Panc1 (cell line): ENCODE measurements at regions not wholly inside any gene's neighbourhood (a gene's known extent, or its start where the extent isn't known, plus 50 kb on each side); places are given as distances from the start of the nearest gene placed in this dataset.

Source experiments
- ATAC-seq: fragments of 200-7000 bp; cut with Tn5 transposase; 2 replicates; pipeline ENCODE4 v1.9.1; 2020; ENCODE audit warnings: mild to moderate bottlenecking, moderate library complexity
- BruUV-seq: library from RNA; stranded (reverse); fragments of 400-500 nt; replicated peaks from 2 replicates; lab custom pipeline; 2021; lab: Mats Ljungman, UMichigan
- CTCF ChIA-PET: fragments of 300-600 bp; sonication (Branson Sonifier 250); formaldehyde crosslinking; loops from one replicate; lab custom pipeline; 2022; ENCODE audit warnings: antibody characterized with exemption; lab: Charles Lee
- POLR2A ChIA-PET: fragments of 300-600 bp; sonication (Branson Sonifier 250); formaldehyde crosslinking; loops from one replicate; lab custom pipeline; 2022; ENCODE audit warnings: antibody characterized with exemption; lab: Charles Lee
- DNase-seq: peaks from one replicate; pipeline ENCODE4 v3.0.0-alpha.2; 2010; ENCODE audit warnings: low read depth, low spot score
- H3K27ac ChIP-seq: 2 replicates; pipeline ENCODE4 v1.5.1; 2011; ENCODE audit warnings: mild to moderate bottlenecking, low read length, inconsistent platforms
- H3K27me3 ChIP-seq: fragments of 200-500 bp; sonication (Bioruptor generic); 2 replicates; pipeline ENCODE4 v1.6.0; 2014; ENCODE audit warnings: low read length, inconsistent platforms; ENCODE audit not compliant: control insufficient read depth, insufficient read depth
- H3K36me3 ChIP-seq: fragments of 200-500 bp; sonication (Bioruptor generic); 2 replicates; pipeline ENCODE4 v1.5.1; 2014; ENCODE audit warnings: inconsistent platforms, mild to moderate bottlenecking, low read length, moderate library complexity; ENCODE audit not compliant: control insufficient read depth, insufficient read depth
- H3K4me1 ChIP-seq: 2 replicates; pipeline ENCODE4 v1.5.1; 2011; ENCODE audit warnings: inconsistent platforms, mild to moderate bottlenecking, low read length, moderate library complexity; ENCODE audit not compliant: control insufficient read depth, insufficient read depth
- H3K4me3 ChIP-seq, 2 experiments: 2 replicates each; pipeline ENCODE4 v1.5.1; 2011 to 2012; ENCODE audit warnings: low read depth in 2 of 2, low read length in 2 of 2, mild to moderate bottlenecking in 2 of 2, inconsistent platforms in 1 of 2, moderate library complexity in 1 of 2
- H3K9me3 ChIP-seq: fragments of 200-500 bp; sonication (Bioruptor generic); 2 replicates; pipeline ENCODE4 v1.5.1; 2014; ENCODE audit warnings: low read depth, mild to moderate bottlenecking, inconsistent platforms, low read length, moderate library complexity; ENCODE audit not compliant: control insufficient read depth, insufficient read depth
- CTCF ChIP-seq: fragments of 450-650 bp; IDR thresholded peaks from 2 replicates; pipeline ENCODE4 v1.5.1; 2017; ENCODE audit warnings: mild to moderate bottlenecking
- POLR2AphosphoS5 ChIP-seq: IDR thresholded peaks from 2 replicates; pipeline ENCODE4 v1.6.1; 2012; ENCODE audit warnings: mild to moderate bottlenecking, low read depth, low read length, moderate library complexity
- REST ChIP-seq, 2 experiments: IDR thresholded peaks; 2 replicates each; pipeline ENCODE4 v1.6.1; 2011 to 2012; ENCODE audit warnings: low read depth in 2 of 2, control low read depth in 1 of 2, low read length in 1 of 2, mild to moderate bottlenecking in 1 of 2, moderate library complexity in 1 of 2; ENCODE audit not compliant: insufficient read depth in 1 of 2
- SIN3A ChIP-seq: IDR thresholded peaks from 2 replicates; pipeline ENCODE4 v1.6.1; 2012; ENCODE audit warnings: low read depth, mild to moderate bottlenecking, low read length, moderate library complexity, borderline replicate concordance; ENCODE audit not compliant: insufficient read depth
- TCF7L2 ChIP-seq: IDR thresholded peaks from 2 replicates; pipeline ENCODE4 v1.6.1; 2011; ENCODE audit warnings: mild to moderate bottlenecking, low read depth, low read length, inconsistent platforms
- in situ Hi-C: cut with HindIII; loops from 2 replicates; pipeline ENCODE4 v1.10.0; 2016; ENCODE audit warnings: low sequenced_read_pairs, low pct_unique_long_range_greater_than_20kb
- intact Hi-C: fragments of 100-400 bp; cut with micrococcal nuclease; formaldehyde crosslinking; loops from one replicate; pipeline ENCODE4 v1.10.0; 2022; ENCODE audit not compliant: unreplicated experiment

GRCh38 chr4:152009031-152009670, 248.3 kb upstream of the GATB start:
- ChIA-PET CTCF (no interaction called here), POLR2A (no interaction called here)
- Histone ChIP-seq H3K4me3 (no peak overlapping the region), H3K27ac (no peak overlapping the region), H3K9me3 (no peaks in the 10 kb centered on the region), H3K27me3 (no peaks in the 10 kb centered on the region), H3K36me3 (no peaks in the 10 kb centered on the region), H3K4me1 (no peaks in the 10 kb centered on the region)
- intact Hi-C loops, result no loop called here
- TF ChIP-seq REST (IDR thresholded peaks at IDR 0.05; ENCODE audit: insufficient read depth in 1 of 2, low read depth in 2 of 2, low read length in 1 of 2) (no peak), CTCF (no peak), SIN3A (no peak), POLR2AphosphoS5 (no peak), TCF7L2 (no peak)
- in situ Hi-C loops, result no loop called here
- DNase-seq (no peak), ATAC-seq (no peak)
- BruUV-seq, result no TSS peak

GRCh38 chr4:152007111-152007510, 246.3 kb upstream of the GATB start:
- TF ChIP-seq TCF7L2 (no peak), SIN3A (no peak), REST (IDR thresholded peaks at IDR 0.05; ENCODE audit: insufficient read depth in 1 of 2, low read depth in 2 of 2, low read length in 1 of 2) (no peak), CTCF (no peak), POLR2AphosphoS5 (no peak)
- no peak overlapping the region for H3K4me3 ChIP-seq
- in situ Hi-C loops (no loop called here), intact Hi-C loops (no loop called here)
- ChIA-PET POLR2A (no interaction called here), CTCF (no interaction called here)
- no peaks in the 10 kb centered on the region for H3K27me3 ChIP-seq
- no peaks in the 10 kb centered on the region for H3K9me3 ChIP-seq
- DNase-seq, result no peak
- no peaks in the 10 kb centered on the region for H3K36me3 ChIP-seq
- H3K4me1 ChIP-seq, result no peaks in the 10 kb centered on the region
- no peak overlapping the region for H3K27ac ChIP-seq
- no peak for ATAC-seq
- no TSS peak for BruUV-seq
